Epithelial cell of esophagus (primary cell): ENCODE measurements at regions not wholly inside any gene's neighbourhood (a gene's known extent, or its start where the extent isn't known, plus 50 kb on each side); places are given as distances from the start of the nearest gene placed in this dataset.

Experiments
- DNase-seq: peaks from one replicate; pipeline ENCODE4 v3.0.0; 2010; ENCODE audit warnings: low read depth
- H3K4me3 ChIP-seq: 2 replicates; pipeline ENCODE4 v1.5.1; 2011; ENCODE audit warnings: mild to moderate bottlenecking, low read length, control low read depth
- CTCF ChIP-seq: IDR thresholded peaks from 2 replicates; pipeline ENCODE4 v1.5.1; 2011; ENCODE audit warnings: low read depth, mild to moderate bottlenecking, low read length, control low read depth, inconsistent platforms; ENCODE audit not compliant: insufficient read depth; ENCODE audit errors: missing control alignments

GRCh38 chr20:54272901-54273488 lies 65.1 kb downstream of the PFDN4 start:
- no peak for TF ChIP-seq CTCF
- DNase-seq = no peak
- H3K4me3 ChIP-seq = no peak overlapping the region

DNA sequence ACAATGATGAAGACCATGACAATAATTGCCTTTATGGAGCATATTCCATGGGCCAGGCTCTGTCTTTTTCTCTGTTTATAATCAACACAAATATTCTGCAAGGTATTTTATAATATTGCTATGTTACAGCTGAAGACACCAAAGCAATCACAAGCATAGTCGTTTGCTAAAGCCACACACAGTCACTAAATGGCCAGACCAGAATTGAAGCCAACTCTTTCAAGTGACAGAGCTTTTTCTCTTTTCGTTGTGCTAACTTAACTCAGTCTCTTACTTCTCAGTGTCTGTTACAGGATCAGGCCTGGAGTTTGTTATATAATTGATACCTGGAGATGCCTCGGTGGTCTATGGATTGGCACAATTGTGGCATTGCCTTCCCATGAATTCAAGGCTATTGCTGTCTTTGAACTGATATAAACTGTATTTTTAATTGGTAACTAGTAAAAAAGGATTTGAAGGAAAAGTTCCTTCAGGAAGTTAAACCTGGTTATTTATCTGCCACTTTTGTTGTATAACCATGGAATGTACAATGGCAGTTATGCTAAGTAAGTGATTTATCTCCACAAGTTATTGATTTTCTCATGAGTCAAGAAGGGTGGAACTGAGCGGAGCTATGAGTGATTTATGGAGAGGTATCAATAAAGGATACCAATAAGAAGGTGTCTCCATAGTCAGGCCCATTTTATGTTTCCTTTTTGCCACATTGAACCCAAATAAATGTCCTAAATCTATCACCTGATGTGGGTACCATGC lies 67.6 kb downstream of the PFDN4 start:
- DNase-seq = no peak
- H3K4me3 ChIP-seq = no peak overlapping the region
- no peak for TF ChIP-seq CTCF

GRCh38 chr20:54276577-54277169 lies 68.8 kb downstream of the PFDN4 start:
- no peak overlapping the region for H3K4me3 ChIP-seq
- peak; percentile 64 for DNase-seq
- no peak for TF ChIP-seq CTCF

- TF ChIP-seq CTCF = no peak
- DNase-seq = no peak
- H3K4me3 ChIP-seq = no peak overlapping the region
Observed at GRCh38 chr20:54278262-54278661, 70.4 kb downstream of the PFDN4 start.

DNA sequence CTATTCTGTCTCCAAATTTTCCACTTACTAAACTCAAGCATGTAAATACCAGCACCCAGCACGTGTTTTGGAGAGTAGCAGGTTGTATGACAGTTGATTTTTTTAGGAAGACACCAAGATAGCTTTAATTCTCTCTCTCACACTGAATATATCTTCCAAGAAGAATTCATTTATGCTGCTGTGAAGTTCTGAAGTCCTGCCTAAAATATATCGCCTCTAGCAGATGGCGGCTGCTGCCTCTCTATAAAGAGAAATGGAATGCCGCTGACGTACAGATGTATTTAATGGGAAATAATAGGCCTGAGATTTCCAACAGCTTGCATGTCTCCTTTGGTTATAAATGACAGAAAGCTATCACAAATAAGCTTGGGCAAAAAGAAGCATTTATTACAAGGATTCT lies 74.7 kb downstream of the PFDN4 start:
- H3K4me3 ChIP-seq = no peak overlapping the region
- no peak for TF ChIP-seq CTCF
- DNase-seq = no peak

GRCh38 chr20:54283253-54283652 lies 75.4 kb downstream of the PFDN4 start:
- no peak for DNase-seq
- TF ChIP-seq CTCF = no peak
- H3K4me3 ChIP-seq = no peak overlapping the region
